T-helper 2 cell (primary cell): ENCODE measurements at regions not wholly inside any gene's neighbourhood (a gene's known extent, or its start where the extent isn't known, plus 50 kb on each side); places are given as distances from the start of the nearest gene placed in this dataset.

Source experiments
- DNase-seq, 5 experiments: peaks; one replicate each; pipeline versions ENCODE4 v3.0.0 to v3.0.0-alpha.2; 2012 to 2022

DNA sequence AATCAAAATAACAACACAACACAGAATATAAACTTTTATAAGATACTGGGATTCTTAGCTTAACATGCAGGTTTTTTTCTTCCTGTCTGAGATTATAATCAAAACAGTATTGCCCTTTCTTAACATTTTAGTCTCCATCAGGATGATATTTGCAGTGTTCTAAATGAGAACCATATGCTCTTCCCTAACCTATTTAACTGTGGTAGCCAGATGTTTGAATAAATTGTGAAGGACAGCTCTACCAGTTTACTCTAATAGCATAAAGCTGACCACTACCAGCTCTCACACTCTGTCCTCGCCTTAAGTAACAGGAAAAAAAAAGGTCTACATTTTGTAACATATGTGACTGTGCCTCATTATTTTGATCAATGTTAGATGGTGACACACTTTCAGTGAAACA lies 618.7 kb upstream of the SGCG start:
- DNase-seq: no peak

GRCh38 chr13:22563272-22563671 lies 617.5 kb upstream of the SGCG start:
- DNase-seq: no peak

DNA sequence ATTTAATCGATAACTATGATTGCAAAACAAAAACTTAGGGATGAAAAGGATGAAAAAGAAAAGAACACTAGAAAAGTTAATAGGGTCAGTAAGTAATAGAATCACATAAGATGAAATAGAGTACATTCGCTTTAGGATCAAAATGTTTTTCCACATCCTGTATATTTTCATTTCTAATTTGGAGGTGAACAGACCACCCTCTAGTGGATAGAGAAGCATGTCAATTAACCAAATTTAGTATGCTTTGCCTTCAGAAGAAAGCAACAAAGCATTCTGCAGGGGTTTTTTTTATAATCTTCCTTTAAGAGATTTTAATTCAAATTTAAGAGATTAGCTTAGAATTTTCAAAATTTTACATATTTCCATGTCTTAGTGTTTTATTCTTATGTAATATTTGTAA lies 611.0 kb upstream of the SGCG start:
- no peak for DNase-seq

DNA sequence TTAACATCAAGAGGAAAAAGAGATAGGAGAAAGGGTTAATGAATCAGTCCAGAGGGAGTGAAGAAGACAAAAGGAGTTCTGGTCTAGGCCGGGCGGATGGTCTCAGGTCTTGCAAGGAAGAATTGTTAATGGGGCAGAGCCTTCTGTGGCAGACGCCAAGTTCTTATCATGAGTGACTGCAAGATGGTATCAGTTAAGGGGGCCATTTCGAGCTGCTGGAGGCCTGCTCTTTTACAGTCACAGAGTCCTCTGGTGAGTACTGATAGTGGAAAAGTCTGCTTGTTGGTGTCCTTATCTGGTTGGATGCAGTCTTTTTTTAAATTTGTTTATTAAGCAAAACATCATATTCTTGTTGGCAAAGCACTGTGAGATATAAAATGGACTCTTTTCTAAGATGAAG lies 590.9 kb upstream of the SGCG start:
- no peak for DNase-seq

DNA sequence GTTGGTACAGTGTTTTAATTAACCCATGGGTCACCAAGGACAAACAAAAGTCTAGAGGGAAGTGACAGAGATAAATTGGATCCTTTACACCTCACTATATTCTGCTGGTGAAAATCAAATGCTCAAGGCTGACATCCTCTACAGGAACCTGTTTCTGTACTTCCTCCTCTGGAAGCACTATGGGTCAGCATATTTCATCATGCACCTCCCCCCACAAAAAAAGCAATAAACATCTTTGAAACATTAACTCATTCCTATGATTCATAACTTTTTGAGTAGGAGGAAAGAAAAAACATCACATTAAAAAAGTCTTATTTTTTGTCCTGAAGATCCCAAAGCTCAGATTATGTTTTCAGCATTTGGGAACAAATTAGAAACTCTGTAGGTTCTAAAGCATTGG lies 588.3 kb upstream of the SGCG start:
- no peak for DNase-seq

DNA sequence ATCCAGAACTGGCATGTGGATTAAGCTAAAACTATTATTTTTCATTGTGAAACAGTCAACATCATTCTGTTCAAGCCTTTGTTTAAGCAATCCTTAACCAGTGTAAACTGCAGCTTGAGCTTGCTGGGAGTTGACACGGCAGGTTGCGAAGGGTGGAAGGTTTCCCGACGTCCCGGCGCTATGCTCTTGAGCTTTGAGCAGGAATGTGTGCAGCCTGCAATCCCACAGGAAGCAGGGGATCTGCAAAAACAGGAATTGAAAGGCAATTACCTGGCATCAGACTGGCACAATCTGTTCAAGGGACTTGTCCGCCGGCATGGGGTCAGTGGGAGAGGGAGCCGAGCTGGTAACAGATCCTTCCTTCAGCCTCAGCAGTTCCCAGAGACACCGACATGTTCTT lies 586.7 kb upstream of the SGCG start:
- DNase-seq: no peak

GRCh38 chr13:22596171-22596863 lies 584.5 kb upstream of the SGCG start:
- DNase-seq: no peak

DNA sequence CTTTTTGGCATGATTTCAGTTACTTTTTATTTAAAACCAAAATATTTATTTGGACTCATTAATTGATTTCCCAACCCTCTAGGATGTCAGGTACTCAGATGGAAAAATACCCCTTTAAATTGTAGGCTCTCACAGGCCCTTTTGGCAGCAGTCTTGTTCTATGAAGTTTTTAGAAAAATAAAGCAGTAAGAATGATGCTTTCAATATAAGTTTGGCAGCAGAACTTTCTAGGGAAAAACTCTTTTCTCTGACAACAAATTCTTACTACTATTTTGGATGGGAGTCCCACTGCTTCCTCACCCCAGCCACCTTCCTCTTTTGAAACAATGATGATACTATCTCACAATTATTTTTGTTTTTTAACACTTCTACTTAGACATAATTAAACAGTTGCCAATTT lies 581.6 kb upstream of the SGCG start:
- DNase-seq: no peak

- DNase-seq: no peak
These were observed 562.8 kb upstream of the SGCG start for GRCh38 chr13:22618002-22618401.

GRCh38 chr13:22625691-22626090 lies 555.1 kb upstream of the SGCG start:
- DNase-seq: no peak

DNA sequence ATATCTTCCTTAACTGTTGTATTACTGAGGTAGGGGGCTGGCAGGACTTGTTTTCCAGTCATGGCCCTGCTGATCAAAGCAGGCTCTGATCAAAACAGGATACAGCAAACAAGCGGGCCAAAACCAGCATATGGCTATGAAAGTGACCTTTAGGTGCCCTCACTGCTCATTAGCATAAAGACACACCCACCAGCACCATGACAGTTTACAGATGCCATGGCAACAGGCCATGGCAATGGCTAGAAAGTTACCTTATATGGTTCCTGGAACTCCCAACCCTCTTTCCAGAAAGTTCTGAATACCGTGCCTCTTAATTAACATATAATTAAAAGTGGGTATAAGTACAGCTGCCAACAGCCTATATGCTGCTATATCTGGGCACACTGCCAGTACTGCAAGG lies 551.4 kb upstream of the SGCG start:
- DNase-seq: no peak

DNA sequence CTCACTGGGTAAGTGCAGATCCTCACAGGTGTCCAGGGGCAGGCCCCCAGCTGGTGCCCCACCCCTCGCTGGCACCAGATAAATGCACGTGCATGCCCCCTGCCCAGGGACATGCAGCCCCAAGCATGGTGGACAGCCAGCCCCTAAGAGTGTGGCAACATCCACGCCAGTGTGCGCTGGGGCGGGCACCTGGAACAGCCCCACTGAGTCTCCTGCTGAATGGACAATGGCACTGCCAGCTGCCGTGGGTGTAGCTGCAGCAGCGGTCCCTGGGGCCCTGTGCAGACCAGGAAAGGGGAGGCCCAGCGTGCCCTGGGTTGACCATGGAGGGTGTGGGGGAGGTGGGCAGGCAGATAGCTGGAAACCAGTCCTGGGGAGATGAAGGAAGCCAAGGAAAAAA lies 538.7 kb upstream of the SGCG start:
- no peak for DNase-seq

GRCh38 chr13:22644941-22645340 lies 535.8 kb upstream of the SGCG start:
- no peak for DNase-seq

DNA sequence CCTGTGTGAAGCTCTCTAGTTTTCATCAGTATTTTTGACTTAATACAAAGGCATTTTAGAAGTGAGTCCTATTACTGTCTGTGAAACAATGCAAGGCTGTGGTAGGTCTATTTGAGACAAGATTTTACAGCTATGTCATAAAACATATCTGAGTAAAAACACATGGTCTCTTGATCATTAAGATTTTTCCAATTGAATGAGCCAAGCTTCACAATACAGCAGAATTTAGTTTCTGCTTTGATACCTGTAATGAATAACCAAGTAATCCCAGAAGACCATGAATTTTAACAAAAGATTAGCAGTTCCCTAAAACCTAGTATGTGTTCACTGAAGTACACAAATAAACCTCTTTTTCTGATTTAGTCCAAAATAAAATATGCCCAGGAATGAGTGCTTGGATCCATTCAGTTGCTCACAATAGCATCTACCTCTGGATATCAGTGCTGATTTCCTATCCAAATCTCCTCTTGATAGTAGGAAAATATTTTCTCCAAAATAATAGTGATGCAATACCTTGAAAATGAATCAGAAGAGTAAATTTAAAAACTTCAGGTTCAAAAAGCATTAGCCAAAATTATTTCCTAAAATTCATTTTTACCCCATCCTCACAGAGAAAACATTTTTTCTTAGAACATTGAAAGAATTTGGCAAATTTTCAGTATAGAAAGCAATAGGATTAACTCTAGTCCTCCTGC lies 533.5 kb upstream of the SGCG start:
- DNase-seq: no peak

GRCh38 chr13:22648320-22648801 lies 532.4 kb upstream of the SGCG start:
- DNase-seq: no peak

DNA sequence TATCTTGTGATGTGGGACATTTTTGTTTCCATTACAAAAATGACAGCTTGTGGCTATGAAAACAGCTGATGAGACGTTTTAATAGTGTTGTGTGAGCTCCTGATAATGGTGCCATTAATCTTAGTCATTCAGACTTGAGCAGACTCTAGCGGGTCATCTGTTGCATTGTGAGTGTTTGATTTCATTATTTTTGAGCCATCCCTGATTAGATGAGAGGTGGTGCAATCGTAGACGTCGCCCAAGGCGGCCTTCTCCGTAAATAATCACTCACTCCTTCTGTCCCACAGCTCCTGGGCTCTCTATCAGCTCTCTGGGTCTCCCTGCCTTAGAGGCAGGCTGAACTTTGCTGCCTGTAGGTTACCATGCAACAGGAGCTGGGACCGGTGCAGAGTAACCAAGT lies 528.0 kb upstream of the SGCG start:
- DNase-seq: no peak

GRCh38 chr13:22653866-22654265 lies 526.9 kb upstream of the SGCG start:
- no peak for DNase-seq

- no peak for DNase-seq
These were observed 525.5 kb upstream of the SGCG start for GRCh38 chr13:22655106-22655852.

DNA sequence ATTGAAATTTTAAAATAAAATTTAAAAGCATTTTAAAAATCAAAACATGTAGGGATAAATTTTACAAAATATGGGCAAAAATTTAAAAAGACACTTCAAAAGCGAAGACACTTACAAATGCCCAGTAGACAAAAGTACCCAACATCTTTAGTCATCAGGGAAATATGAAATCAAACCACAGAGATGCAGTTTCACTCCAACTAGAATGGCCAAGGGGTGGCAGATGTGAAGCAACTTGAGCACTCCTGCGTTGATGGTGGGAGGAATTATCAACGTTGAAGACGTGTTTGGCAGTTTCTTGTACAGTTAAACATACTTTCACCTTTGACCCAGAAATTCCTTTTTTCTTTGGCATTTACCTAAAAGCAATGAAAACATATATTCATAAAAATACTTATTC lies 518.0 kb upstream of the SGCG start:
- no peak for DNase-seq

DNA sequence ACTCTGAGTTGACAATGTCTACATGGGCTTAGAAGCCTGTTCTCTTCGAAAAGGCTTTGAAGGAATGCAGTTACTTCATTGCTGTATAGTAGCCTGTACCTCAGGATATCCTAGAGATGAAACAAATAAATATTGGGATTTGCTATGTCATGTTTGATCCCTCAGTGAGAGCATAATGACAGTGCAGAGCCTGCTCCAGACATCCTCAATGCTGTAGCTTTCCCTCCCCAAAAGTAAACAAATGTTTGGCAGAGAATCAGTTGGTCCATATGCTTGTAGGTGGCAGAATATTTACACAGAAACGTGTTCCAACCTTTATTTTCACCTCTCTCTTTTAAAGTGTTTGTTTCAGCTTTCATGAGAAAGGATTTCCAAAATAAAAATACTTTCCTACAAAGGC lies 515.3 kb upstream of the SGCG start:
- DNase-seq: no peak

GRCh38 chr13:22690756-22691155 lies 490.0 kb upstream of the SGCG start:
- DNase-seq: no peak

GRCh38 chr13:22693691-22694090 lies 487.1 kb upstream of the SGCG start:
- DNase-seq: no peak

DNA sequence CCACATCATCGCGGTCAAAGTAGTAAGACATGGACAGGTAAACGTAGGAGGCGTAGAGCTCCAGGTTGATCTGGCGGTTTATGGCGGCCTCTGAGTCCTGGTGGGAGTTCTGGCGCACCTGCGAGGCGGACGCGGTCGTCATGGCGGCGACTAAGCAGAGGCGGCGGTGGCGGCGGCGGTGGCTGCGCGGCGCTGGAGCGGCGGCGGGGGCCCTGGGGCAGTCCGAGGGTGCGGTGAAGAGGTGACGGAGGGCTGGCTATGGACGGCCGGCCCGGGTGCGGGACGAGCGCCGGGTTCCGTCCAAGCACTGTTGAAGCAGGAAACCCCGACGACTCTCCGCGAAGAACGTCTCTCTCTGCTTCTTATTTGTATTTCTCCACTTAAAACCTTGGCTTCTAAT lies 484.3 kb upstream of the SGCG start:
- DNase-seq: no peak

DNA sequence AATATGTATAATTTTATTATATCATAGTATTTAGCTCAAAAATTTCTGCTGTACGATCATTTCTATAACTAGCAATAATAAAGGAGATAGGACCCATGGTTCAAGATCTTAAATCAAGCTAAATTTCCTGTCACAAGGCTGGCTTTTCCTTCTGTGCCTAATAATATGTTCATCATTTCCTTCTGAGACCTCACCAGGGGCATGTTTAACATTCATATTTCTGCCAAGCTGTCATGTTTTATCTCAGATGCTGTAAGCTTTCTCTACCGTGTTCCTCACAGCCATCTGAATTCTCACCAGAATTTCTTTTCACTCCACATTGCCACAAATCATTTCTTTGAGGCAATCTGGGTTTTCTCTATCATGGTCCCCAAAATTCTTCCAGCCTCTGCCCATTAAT lies 482.3 kb upstream of the SGCG start:
- DNase-seq: no peak
